Testis (tissue), 2 donors: ENCODE measurements at regions not wholly inside any gene's neighbourhood (a gene's known extent, or its start where the extent isn't known, plus 50 kb on each side); places are given as distances from the start of the nearest gene placed in this dataset.

ENCODE experiments used
- CTCF ChIP-seq, 3 experiments: fragments of 450-650 bp in 2 of 3; fragments of 200-600 bp in 1 of 3; sonication (generic) in 1 of 3; IDR thresholded peaks; one replicate each; pipeline ENCODE4 v1.5.1; 2016 to 2019; ENCODE audit warnings: antibody characterized with exemption in 3 of 3, mild to moderate bottlenecking in 2 of 3, moderate library complexity in 1 of 3
- POLR2A ChIP-seq: fragments of 450-650 bp; IDR thresholded peaks from one replicate; pipeline ENCODE4 v1.6.1; 2017; ENCODE audit warnings: antibody characterized with exemption, mild to moderate bottlenecking, moderate library complexity

DNA sequence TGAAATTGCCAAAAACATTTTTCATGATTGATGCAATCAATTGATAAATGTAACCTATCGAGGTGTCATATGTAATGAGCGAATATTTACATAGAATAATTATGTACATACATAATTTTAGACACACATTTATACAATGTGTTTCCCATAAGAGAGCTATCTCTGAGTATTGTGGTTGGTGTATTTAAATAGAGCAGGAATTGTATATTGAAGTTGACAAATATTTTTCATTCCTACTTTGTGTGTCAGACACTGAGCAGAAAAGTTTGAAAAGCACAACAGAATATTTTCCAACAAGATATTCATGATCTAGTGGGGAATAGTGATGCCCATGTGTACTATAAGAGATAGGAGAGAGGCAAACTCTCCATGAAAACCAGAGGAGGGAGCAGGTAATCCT lies 295.2 kb downstream of the ANKRD50 start:
- TF ChIP-seq CTCF (IDR thresholded peaks at IDR 0.05): no peak
- no peak for TF ChIP-seq POLR2A
